ENCODE measurements at regions not wholly inside any gene's neighbourhood (a gene's known extent, or its start where the extent isn't known, plus 50 kb on each side); places are given as distances from the start of the nearest gene placed in this dataset.

- WGBS, 2 experiments (ENCODE audit: extremely low coverage in 1 of 2, insufficient coverage in 1 of 2, insufficient read length in 1 of 2, insufficient replicate concordance in 2 of 2, low coverage in 1 of 2, low lambda C conversion rate in 2 of 2, missing lambda C conversion rate in 1 of 2): 83 to 100% methylated on average over 1 to 2 of the region's 2 CpGs
- H2BK20ac ChIP-seq (ENCODE audit: low read length): no peak overlapping the region
- no peak overlapping the region for H2BK120ac ChIP-seq (replicated peaks; ENCODE audit: low read depth, low read length)
- H4K91ac ChIP-seq (replicated peaks; ENCODE audit: insufficient read length, low read length): no peak overlapping the region
- H3K56ac ChIP-seq (replicated peaks; ENCODE audit: insufficient read length, low read depth, low read length): no peak overlapping the region
- H4K20me1 ChIP-seq (replicated peaks in 1 of 2; ENCODE audit: control insufficient read depth in 1 of 2, insufficient read depth in 2 of 2, low read length in 2 of 2): peaks cover 0 to 2% of the 10 kb centered on the region in 2 experiments
- no peaks in the 10 kb centered on the region for H3K36me3 ChIP-seq (ENCODE audit: control insufficient read depth in 2 of 4, insufficient read depth in 4 of 4, low read length in 3 of 4)
- H3K9me3 ChIP-seq (ENCODE audit: insufficient read depth in 2 of 2, low read depth in 1 of 2, low read length in 1 of 2): no peaks in the 10 kb centered on the region
- no peaks in the 10 kb centered on the region for H3K4me1 ChIP-seq (replicated peaks in 1 of 4; ENCODE audit: control insufficient read depth in 3 of 4, insufficient read depth in 4 of 4, low read length in 3 of 4)
- no peak overlapping the region for H4K8ac ChIP-seq (ENCODE audit: extremely low read depth, insufficient read depth, low read length)
- H3K9ac ChIP-seq (replicated peaks in 1 of 4; ENCODE audit: extremely low read depth in 1 of 4, low read depth in 3 of 4, low read length in 3 of 4): no peak overlapping the region
- H3K14ac ChIP-seq (ENCODE audit: insufficient read length): no peak overlapping the region
- no peak overlapping the region for H2AFZ ChIP-seq (ENCODE audit: low read length)
- DNase-seq (ENCODE audit: low read depth in 1 of 2, low spot score in 2 of 2) (no peak), FAIRE-seq (no peak)
- no peak overlapping the region for H2BK5ac ChIP-seq (ENCODE audit: low read depth, low read length)
- no peak overlapping the region for H4K5ac ChIP-seq (ENCODE audit: insufficient read length, low read depth, low read length)
- no peak overlapping the region for H3K23ac ChIP-seq (ENCODE audit: insufficient read length)
- no peak overlapping the region for H3K4me2 ChIP-seq (ENCODE audit: insufficient read depth in 1 of 2, low read depth in 2 of 2, low read length in 2 of 2)
- ChIA-PET POLR2A (ENCODE audit: partially characterized antibody) (no interaction called here), CTCF (ENCODE audit: partially characterized antibody) (no interaction called here)
- H2BK15ac ChIP-seq (ENCODE audit: low read length): no peak overlapping the region
- TF ChIP-seq GABPA (IDR thresholded peaks at IDR 0.05; ENCODE audit: borderline replicate concordance, insufficient read depth, low read length) (no peak), RNF2 (IDR thresholded peaks at IDR 0.05; ENCODE audit: borderline replicate concordance, low read depth, low read length, missing control alignments, poor library complexity, severe bottlenecking) (no peak), EZH2 (IDR thresholded peaks at IDR 0.05; ENCODE audit: low read depth, low read length, severe bottlenecking) (no peak), SIX5 (IDR thresholded peaks at IDR 0.05; ENCODE audit: low read depth, low read length) (no peak), JUN (IDR thresholded peaks at IDR 0.05; ENCODE audit: low read depth, low read length) (no peak), TAF1 (IDR thresholded peaks at IDR 0.05; ENCODE audit: low read depth, low read length) (no peak), NANOG (IDR thresholded peaks at IDR 0.05; ENCODE audit: insufficient read depth, low read depth, low read length, poor library complexity, severe bottlenecking) (no peak), CBX5 (IDR thresholded peaks at IDR 0.05; ENCODE audit: low read depth, low read length) (no peak), SIN3A (conservative IDR thresholded peaks at IDR 0.05 in 1 of 2, IDR thresholded peaks at IDR 0.05 in 1 of 2; ENCODE audit: low read depth in 1 of 2, low read length in 2 of 2) (no peak)
- no peaks in the 10 kb centered on the region for H3K79me2 ChIP-seq (ENCODE audit: control insufficient read depth in 1 of 2, insufficient read depth in 2 of 2, low read length in 2 of 2)
- no peaks in the 10 kb centered on the region; the same call in 1 of the 2 replicates for H3K23me2 ChIP-seq (ENCODE audit: low read depth, low read length)
- H2AK5ac ChIP-seq (ENCODE audit: low read depth, low read length): no peak overlapping the region
- H3K4me3 ChIP-seq (ENCODE audit: extremely low read depth in 1 of 4, insufficient read depth in 2 of 4, low read depth in 3 of 4, low read length in 4 of 4): no peak overlapping the region
- H3K79me1 ChIP-seq (ENCODE audit: low read depth, low read length): no peaks in the 10 kb centered on the region
- no peak overlapping the region for H2BK12ac ChIP-seq (ENCODE audit: low read depth, low read length)
- H3K18ac ChIP-seq (ENCODE audit: extremely low read depth, low read length): no peak overlapping the region
- H3K27me3 ChIP-seq (replicated peaks in 1 of 4; ENCODE audit: control insufficient read depth in 3 of 4, extremely low read depth in 1 of 4, insufficient read depth in 3 of 4, low read length in 3 of 4): no peaks in the 10 kb centered on the region
- H3K27ac ChIP-seq (ENCODE audit: low read depth, low read length): no peak overlapping the region
- no peak overlapping the region for H3K4ac ChIP-seq (replicated peaks; ENCODE audit: insufficient read length, low read depth, low read length)
These were observed 264.6 kb upstream of the HAND2 start for GRCh38 chr4:173794662-173795061.
